ENCODE measurements at regions not wholly inside any gene's neighbourhood (a gene's known extent, or its start where the extent isn't known, plus 50 kb on each side); places are given as distances from the start of the nearest gene placed in this dataset.

DNA sequence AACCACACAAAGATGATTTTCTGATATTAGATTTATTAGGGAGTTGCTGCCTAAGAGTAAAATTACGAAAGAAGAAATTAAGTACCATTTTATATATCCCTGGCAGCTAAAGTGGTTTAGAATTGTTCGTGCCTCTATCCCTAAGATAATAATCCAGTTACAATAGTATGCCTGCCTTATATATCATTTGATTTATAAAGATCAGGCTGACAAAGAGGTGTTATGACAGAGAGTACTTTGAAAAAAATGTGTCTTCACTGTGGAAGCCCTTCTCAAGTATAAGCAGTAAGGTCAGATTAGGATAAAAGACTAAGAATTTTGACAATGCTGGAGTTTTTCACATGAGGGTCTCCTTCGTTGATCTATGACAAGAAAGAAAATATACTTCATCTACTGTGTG is 619.9 kb downstream of the ADGRL2 start:
- TF ChIP-seq, protein P1, sequence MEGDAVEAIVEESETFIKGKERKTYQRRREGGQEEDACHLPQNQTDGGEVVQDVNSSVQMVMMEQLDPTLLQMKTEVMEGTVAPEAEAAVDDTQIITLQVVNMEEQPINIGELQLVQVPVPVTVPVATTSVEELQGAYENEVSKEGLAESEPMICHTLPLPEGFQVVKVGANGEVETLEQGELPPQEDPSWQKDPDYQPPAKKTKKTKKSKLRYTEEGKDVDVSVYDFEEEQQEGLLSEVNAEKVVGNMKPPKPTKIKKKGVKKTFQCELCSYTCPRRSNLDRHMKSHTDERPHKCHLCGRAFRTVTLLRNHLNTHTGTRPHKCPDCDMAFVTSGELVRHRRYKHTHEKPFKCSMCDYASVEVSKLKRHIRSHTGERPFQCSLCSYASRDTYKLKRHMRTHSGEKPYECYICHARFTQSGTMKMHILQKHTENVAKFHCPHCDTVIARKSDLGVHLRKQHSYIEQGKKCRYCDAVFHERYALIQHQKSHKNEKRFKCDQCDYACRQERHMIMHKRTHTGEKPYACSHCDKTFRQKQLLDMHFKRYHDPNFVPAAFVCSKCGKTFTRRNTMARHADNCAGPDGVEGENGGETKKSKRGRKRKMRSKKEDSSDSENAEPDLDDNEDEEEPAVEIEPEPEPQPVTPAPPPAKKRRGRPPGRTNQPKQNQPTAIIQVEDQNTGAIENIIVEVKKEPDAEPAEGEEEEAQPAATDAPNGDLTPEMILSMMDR (IDR thresholded peaks at IDR 0.05) = no peak
- TF ChIP-seq EP300 (IDR thresholded peaks at IDR 0.05) (no peak), POLR2A (IDR thresholded peaks at IDR 0.05) (no peak)

Measured in upper lobe of left lung (tissue), 4 donors.